ENCODE measurements at regions not wholly inside any gene's neighbourhood (a gene's known extent, or its start where the extent isn't known, plus 50 kb on each side); places are given as distances from the start of the nearest gene placed in this dataset.
A peak's percentile ranks its signal among the peaks of the same experiment; 100 is the strongest.

- DNase-seq (ENCODE audit: low spot score, unreplicated experiment): no peak
- Mint-ChIP-seq H3K4me1 (ENCODE audit: low read depth) (no peaks in the 10 kb centered on the region), H3K36me3 (ENCODE audit: insufficient read depth) (no peaks in the 10 kb centered on the region), H3K27ac (no peak overlapping the region), H3K27me3 (peaks cover 21% of the 10 kb centered on the region), H3K9me3 (ENCODE audit: low read depth) (no peaks in the 10 kb centered on the region), H3K4me3 (ENCODE audit: low read depth) (no peak overlapping the region)
- peak; percentile 11 for TF ChIP-seq CTCF (IDR thresholded peaks at IDR 0.05; ENCODE audit: unreplicated experiment)
Observed at GRCh38 chr18:77701977-77702376, 452.3 kb downstream of the GALR1 start.

DNA sequence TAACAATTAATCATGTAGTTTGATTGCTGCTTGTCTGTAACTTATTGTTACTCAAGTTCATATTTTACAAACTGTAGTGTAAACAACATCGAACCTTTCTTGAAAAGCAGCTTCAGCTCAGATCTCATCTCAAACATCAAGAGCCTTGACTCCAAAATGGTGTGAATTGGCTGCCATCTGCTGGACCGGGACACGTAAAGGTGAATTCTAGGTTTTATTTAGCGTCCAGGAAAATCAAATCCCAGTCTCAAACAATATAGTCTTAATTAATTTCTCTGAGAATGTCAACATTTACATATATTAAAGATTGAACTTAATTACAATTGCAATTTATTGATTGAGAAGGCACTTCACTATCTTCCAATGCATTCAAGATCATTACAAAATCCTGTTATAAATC, 453.0 kb downstream of the GALR1 start:
- no peak overlapping the region for H3K27ac Mint-ChIP-seq
- no peak for DNase-seq (ENCODE audit: low spot score, unreplicated experiment)
- H3K4me1 Mint-ChIP-seq (ENCODE audit: low read depth): no peaks in the 10 kb centered on the region
- H3K36me3 Mint-ChIP-seq (ENCODE audit: insufficient read depth): no peaks in the 10 kb centered on the region
- H3K27me3 Mint-ChIP-seq: peaks cover 21% of the 10 kb centered on the region
- no peak overlapping the region for H3K4me3 Mint-ChIP-seq (ENCODE audit: low read depth)
- no peaks in the 10 kb centered on the region for H3K9me3 Mint-ChIP-seq (ENCODE audit: low read depth)
- TF ChIP-seq CTCF (IDR thresholded peaks at IDR 0.05; ENCODE audit: unreplicated experiment): peak; percentile 66

DNA sequence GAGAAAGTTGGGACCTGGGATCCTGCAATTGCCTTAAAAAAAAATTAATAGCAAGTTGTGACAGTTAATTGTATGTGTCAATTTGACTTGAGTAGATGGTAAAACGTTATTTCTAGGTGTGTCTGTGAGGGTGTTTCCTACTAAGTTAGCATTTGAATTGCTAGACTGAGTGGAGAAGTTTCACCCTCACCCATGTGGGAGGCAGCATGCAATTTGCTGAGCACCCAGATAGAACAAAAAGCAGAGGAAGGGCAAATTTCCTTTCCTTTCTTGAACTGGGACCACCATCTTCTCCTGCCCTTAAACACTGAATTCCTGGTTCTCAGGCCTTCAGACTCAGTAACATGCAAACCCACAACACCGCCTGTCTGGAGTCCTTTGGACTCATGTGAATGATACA, 455.7 kb downstream of the GALR1 start:
- Mint-ChIP-seq H3K36me3 (ENCODE audit: insufficient read depth) (no peaks in the 10 kb centered on the region), H3K27ac (no peak overlapping the region), H3K27me3 (peaks cover 18% of the 10 kb centered on the region), H3K9me3 (ENCODE audit: low read depth) (no peaks in the 10 kb centered on the region), H3K4me3 (ENCODE audit: low read depth) (no peak overlapping the region), H3K4me1 (ENCODE audit: low read depth) (no peaks in the 10 kb centered on the region)
- DNase-seq (ENCODE audit: low spot score, unreplicated experiment): no peak
- TF ChIP-seq CTCF (IDR thresholded peaks at IDR 0.05; ENCODE audit: unreplicated experiment): no peak

DNA sequence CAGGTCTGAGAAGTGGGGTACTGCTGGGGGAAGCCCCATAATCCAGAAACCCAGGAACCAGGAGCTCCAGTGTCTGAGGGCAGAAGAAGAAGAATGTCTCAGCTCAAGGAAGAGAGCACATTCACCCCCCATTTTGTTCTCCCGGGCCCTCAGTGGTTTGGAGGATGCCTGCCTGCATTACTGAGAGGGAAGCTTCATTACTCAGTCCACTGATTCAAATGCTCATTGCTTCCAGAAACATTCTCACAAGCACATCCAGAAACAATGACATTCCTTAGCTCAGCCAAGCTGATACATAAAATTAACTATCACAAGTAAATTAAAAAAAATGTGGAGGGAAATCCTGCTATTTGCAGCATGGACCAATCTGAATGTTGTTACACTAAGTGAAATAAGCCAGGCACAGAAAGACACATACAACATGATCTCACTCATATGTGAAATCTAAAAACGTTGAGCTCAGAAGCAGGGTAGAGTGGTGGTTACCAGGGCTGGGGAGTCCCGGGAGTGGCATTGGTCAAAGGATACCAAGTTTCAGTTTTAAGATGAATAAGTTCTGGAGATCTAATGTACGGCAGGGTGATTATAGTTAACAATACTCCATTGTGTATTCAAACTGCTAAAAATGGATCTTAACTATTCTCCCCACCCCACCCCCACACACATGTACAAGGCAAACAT, 459.3 kb downstream of the GALR1 start:
- no peaks in the 10 kb centered on the region for H3K9me3 Mint-ChIP-seq (ENCODE audit: low read depth)
- H3K4me3 Mint-ChIP-seq (ENCODE audit: low read depth): no peak overlapping the region
- H3K27ac Mint-ChIP-seq: no peak overlapping the region
- H3K4me1 Mint-ChIP-seq (ENCODE audit: low read depth): no peaks in the 10 kb centered on the region
- no peak for DNase-seq (ENCODE audit: low spot score, unreplicated experiment)
- H3K36me3 Mint-ChIP-seq (ENCODE audit: insufficient read depth): no peaks in the 10 kb centered on the region
- peaks cover 12% of the 10 kb centered on the region for H3K27me3 Mint-ChIP-seq
- TF ChIP-seq CTCF (IDR thresholded peaks at IDR 0.05; ENCODE audit: unreplicated experiment): no peak

GRCh38 chr18:77711096-77711495, 461.4 kb downstream of the GALR1 start:
- Mint-ChIP-seq H3K27ac (no peak overlapping the region), H3K9me3 (ENCODE audit: low read depth) (no peaks in the 10 kb centered on the region), H3K4me1 (ENCODE audit: low read depth) (no peaks in the 10 kb centered on the region), H3K27me3 (peaks cover 5% of the 10 kb centered on the region), H3K4me3 (ENCODE audit: low read depth) (no peak overlapping the region), H3K36me3 (ENCODE audit: insufficient read depth) (no peaks in the 10 kb centered on the region)
- TF ChIP-seq CTCF (IDR thresholded peaks at IDR 0.05; ENCODE audit: unreplicated experiment): peak; percentile 63
- DNase-seq (ENCODE audit: low spot score, unreplicated experiment): no peak
